ENCODE measurements at regions not wholly inside any gene's neighbourhood (a gene's known extent, or its start where the extent isn't known, plus 50 kb on each side); places are given as distances from the start of the nearest gene placed in this dataset.

- DNase-seq, result no peak
Observed at GRCh38 chr22:23405366-23405851, 174.7 kb downstream of the IGLL1 start.

GRCh38 chr22:23404689-23405365, 175.3 kb downstream of the IGLL1 start:
- no peak for DNase-seq

DNA sequence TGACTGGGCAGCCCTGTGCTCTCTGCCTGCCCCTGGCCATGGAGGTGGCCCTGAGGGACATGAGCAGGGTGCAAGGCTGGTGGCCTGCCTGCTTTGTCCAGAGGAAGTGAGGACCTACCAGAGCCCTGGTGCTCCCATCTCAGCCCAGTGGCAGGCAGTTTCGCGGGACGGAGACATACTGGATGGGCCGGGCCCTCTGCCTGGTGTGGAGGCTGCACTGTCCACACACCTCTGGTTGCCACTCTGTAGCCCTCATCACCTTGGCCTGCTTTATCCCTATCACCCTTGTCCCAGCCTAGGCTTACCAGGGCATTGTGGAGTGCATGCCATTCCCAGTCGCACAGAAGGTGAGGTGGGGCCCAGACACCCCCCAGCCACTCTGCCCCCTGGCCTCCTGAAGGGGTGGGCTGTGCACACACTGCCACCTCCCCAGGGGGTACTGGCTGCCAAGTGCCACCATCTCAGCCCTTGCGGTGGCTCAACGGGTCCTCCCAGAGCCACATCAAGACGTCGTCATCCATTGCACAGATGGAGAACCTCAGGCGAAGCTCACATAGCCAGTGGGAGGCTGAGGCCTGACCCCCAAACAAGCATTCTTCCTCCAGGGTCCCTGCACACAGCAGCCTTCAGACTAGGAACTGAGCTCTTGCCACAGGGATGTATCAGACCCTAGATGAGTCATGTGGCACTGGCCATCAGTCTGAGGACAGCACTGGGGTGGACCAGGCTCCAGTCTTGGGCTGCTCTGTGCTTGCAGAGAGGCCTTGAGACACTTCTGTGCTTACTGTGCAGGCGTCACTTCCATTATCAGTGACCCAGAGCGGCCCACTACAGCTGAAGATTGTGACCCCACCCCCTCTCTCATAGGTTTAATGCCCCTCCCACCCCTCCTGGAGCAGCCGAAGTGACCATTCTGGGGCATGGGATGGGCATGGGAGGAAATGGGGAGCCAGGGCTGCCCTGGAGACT, 176.1 kb downstream of the IGLL1 start:
- no peak for DNase-seq

DNA sequence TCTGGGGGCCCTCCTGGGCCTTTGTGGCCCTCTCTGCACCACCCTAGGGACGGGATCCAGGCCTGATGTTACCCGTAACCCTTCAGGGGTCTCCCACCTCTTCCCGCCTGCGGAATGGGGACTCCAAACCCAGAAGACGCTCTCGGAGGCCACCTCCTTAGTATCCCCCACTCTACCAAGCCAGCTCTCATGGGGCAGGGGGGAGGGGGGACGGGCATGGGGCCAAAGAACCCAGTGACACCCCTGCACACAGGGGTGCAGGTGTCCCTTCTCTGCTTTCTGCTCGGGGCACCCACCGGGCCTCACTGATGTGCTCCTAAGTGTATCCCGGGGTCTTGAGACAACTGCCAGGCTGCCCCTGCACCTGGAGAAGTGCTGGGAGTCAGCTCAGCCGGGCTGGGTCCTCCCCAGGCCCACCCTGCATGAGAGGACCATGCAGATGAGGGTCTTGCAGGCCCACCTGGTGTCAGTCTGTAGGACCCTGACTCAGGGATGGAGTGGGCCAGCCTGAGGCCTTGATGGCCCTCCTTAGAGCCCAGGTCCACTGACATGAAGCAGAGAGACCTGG, 176.9 kb downstream of the IGLL1 start:
- DNase-seq, result no peak

DNA sequence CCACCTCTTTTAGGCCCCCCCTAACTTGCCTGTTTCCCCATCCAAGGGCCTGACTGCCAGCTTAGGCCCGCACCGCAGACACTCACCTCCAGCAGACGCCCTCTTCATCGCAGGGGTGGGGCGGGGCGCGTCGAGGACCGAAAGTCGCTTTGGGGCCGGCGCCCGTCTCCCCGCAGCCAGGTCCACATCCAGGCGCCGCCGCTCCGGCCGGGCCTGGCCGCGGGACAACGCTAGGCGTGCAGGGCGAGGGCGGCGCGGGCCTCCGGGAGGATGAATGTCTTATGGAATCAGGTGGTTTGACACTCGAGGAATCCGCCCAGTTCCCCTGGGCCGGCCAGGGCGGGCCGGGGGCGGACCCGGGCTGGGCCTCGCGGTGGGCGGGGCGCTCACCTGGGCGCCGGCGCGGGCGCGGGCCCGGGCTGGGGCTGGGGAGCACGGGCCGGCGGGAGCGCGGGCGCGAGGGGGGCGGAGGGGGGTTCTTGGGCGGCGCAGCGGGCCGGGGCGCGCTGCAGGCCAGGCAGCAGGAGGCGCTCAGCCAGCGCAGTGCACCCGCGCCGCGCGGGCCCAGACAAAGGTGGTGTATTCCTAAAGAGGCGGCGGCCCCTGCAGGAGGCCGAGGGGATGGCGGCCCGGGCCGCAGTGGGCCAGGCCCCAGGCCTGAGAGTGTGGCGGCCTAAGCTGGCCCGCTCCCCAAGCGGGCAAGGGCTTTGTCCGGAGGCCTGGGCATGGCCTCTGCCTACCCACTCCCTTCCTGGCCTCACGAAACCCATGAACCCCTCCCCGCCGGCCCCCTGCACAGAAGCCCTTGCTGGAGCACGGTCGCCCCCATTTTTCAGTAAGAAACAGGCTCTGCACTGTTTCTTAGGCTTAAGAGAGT, 177.6 kb downstream of the IGLL1 start:
- peak; percentile 58 for DNase-seq

DNA sequence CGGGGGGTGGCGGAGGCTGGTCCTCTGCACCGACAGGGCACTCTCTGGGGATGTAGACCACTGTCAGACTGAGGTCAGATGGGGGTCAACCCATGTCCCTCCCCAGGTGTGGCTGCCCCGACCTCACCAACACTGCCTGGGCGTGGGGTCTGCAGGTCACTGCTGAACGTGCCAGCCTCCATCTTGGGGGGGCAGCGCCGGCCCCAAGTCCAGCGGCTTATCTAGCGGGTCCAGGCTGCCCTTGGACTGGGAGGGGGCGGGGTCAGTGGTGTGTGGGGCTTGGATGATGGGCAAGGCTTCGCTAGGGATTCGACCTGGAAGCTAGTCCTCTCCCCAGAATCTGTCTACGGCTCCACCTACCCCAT, 178.2 kb downstream of the IGLL1 start:
- no peak for DNase-seq

GRCh38 chr22:23401111-23401909, 178.8 kb downstream of the IGLL1 start:
- no peak for DNase-seq

DNA sequence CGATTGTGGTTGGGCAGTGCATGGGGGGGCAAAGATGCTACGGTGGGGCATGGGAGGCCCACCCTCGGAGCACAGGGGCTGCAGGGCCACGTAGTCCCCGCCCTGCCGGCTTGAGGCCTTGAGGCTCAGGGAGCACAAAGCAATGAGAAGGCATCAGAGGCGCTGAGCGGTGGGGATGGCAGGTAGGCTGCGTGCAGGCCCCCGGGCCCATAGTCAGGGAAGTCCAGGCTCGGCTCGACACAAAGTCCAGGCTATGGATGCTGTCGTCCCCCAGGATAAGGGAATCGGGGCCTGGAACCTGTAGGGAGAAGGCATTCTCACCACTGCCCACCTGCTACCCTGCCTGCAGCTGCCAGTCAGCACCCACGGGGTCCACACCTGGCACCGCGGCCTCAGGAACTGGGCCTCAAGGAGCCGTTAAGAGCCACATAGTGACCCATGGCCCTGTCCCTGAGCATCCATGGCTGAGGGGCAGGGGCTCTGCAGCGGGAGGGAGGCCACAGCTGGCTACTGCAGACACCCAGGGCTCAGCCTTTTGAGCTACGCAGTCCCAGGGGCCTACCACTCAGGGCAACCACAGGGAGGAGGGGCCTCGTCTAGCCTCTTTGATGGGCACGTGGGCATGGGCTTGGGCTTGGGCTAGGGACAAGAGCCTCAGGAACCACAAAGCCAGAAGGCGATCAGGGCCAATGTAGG, 179.7 kb downstream of the IGLL1 start:
- no peak for DNase-seq

DNA sequence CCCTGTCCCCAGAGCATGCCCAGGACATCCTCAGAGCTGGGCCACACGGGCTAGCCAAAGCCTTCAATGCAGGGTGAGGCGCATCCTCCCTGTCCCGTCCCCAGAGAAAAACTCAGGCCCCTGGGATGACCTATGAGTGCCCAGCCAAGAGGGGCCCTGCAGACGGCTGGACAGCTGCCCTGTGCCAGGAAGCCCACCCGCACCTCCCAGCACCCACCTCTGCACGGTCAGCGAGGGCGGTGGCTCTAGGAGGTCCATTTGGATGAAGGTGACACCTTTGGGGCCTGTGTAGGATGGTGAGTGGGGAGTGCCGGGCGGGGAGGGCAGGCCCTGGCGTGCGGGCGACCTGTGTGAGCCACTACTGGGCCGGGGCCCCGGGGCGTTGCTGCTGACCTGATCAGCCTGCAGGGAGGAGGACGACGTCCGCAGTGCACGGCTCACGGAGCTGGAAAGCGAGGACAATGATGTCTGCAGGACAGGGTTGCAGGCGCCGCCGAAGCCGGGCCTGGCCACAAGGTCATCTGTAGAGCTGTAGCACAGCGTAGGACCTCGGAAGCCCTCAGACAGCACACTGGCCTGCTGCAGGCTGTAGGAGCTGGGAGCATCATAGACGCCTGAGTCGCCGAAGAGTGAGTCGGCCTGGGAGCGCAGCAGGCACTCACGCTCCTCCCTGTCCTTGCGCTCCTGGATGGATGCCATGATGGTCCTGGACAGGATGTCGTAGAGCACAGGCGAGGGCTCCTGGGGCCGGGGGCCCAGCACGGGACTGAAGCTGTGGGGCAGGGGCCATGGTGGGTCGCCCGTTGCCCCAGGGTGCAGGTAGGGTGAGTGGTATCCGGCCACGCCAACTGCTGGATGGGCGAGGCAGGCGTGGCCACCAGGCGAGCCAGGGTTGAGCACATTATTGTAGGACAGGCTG, 180.5 kb downstream of the IGLL1 start:
- DNase-seq, result no peak

- no peak for DNase-seq
Observed at GRCh38 chr22:23398701-23399366, 181.3 kb downstream of the IGLL1 start.

GRCh38 chr22:23397613-23398567, 182.2 kb downstream of the IGLL1 start:
- DNase-seq, result no peak

GRCh38 chr22:23397008-23397612, 183.0 kb downstream of the IGLL1 start:
- no peak for DNase-seq

- DNase-seq, result no peak
Observed at GRCh38 chr22:23396362-23397007, 183.6 kb downstream of the IGLL1 start.

DNA sequence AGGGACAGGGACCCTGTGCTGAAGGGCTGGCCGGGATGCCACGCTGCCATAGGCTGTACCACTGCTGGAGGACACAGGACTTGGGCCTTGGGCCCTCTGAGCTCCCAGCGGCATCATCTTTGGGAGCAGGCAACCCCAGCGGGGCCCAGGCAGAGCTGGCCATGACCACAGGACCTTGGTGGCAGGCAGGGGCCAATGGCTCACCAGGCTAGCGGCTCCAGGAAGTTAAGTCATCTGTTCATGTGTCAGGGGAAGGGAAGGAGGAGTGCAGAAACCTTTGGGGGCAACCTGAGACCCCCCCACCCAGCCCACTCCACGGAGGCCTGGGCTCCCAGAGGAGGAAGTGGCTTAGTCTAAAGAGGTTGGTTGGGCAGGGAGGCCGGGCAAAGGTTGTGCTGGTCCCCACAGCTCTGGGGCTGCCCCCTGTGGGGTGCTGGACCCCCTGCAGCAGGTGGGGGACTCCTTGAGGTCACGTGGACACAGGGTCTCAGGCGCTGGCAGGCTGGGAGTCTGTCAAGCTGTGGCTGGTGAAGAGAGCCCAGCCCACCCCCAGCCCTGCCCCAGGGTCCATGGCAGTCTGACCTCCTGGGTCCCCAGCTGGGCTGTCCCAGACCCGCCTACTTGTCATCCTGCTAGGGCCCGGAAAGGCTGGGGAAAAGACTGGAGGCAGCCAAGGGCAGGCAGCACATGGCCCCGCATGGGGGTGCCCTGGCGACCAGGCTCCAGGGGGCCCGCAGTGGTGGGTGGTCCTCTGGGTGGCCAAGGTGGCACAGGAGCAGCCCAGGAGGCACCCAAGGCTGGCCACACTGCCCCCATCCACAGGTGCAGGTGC, 184.3 kb downstream of the IGLL1 start:
- no peak for DNase-seq

DNA sequence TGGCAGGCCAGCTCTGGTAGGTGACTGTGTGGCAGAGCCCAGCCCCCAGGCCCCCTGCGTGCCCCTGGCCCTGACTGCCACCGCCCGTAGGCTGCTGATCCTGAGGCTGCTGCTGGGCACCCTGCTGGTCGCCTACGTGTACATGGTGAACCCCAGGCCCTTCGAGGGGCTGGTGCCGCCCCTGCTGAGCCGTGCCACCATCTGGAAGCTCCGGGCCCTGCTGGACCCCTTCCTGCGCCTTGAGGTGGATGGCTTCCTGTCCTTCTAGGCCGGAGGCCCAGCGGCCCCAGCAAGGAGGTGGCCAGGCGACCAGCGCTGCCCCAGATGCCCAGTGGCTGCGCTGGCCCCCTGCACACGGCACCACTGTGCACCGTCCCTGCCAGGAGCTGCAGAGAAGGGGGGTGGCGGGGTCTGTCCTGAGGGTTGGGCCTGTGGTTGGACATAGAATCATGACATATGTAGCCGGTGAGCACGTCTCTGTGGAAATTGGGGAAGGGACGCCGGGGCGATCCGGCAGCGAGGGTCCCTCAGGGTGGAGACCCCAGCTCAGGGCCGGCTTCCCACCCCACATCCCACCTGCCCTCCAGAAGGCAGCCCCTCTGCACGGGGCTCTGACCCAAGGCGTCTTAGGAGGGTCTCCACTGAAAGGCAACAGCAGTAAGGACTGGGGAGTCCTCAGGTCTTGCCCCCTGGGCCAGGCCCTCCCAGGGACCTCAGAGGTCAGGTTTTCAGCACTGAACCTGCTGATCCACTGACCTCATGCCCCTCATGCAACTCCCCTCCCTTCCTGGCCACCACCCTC, 185.4 kb downstream of the IGLL1 start:
- DNase-seq, result no peak

Data from suppressor macrophage treated with lipopolysaccharide for 4 hours (primary cell).